GM12872 (cell line): ENCODE measurements at regions not wholly inside any gene's neighbourhood (a gene's known extent, or its start where the extent isn't known, plus 50 kb on each side); places are given as distances from the start of the nearest gene placed in this dataset.

Experiments used
- CTCF ChIP-seq: IDR thresholded peaks from 3 replicates; pipeline ENCODE4 v1.5.1; 2011; ENCODE audit warnings: low read depth, mild to moderate bottlenecking, low read length, moderate library complexity; ENCODE audit not compliant: insufficient read depth

GRCh38 chr11:15807827-15808226 lies 548.5 kb downstream of the SOX6 start:
- TF ChIP-seq CTCF: no peak

- no peak for TF ChIP-seq CTCF
These were observed 546.3 kb downstream of the SOX6 start for GRCh38 chr11:15810082-15810481.

DNA sequence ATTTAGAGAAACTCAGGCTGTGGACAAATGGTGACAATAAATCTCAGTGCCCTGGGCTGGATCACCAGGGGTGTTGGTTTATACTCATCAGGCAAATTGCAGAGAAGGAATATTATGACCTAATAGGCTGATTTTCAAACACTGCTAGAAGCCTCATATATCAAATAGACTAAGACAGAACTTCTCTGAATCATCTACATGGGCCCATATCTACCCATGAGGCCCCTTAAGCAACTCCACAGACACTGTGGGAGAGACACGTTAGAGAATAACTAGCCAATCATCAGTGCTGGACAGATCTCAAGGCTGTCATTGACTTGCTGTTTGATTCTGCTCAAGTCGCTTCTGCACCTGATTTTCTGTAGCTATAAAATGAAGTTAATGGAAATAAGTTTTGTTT lies 545.8 kb downstream of the SOX6 start:
- TF ChIP-seq CTCF: no peak

DNA sequence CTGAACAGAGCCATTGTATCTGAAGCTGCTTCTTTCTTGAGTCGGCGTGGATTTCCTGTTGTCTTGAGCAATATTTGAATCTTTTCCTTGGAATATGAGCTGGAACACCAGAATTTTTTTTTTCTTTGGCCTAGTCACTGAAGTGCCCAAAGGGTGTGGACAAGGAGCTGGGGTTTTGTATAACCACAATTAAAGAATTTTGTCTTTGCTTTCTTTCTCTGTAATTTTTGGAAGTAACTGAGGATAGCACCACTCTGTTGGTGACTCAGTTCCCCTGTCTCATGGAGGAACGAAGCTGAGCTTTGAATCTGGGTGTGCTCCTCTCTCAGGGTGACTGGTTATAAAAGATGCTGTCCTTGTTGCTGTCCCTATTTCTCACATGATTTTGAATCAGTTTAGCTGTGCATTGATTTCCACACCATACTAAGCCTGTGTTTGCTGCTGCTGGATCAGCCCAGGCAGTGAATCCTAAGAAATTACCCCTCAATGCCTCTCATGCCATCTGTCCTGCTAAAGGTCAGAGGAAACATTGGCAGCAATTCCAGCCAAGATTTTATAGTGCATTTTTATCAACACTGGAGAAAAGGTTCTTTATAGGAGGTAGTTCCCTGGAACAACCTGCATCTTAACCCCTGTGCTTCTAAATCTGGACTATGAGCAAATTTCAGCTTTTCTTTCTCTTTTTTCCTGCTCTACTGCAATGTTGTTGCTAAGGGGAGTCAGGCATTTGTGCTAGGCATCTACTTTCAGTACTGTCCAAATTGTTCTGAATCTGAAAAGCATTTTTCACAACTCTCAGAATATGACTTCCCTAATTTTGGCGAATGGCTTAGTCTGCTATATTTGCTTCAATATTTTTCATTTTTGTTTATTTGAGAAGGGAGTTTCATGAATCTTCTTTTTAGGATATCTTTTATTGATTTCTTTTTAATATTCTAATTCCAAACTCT lies 540.8 kb downstream of the SOX6 start:
- TF ChIP-seq CTCF: no peak

- no peak for TF ChIP-seq CTCF
These were observed 540.0 kb downstream of the SOX6 start for GRCh38 chr11:15816260-15816871.

- no peak for TF ChIP-seq CTCF
These were observed 539.3 kb downstream of the SOX6 start for GRCh38 chr11:15817001-15817400.

- no peak for TF ChIP-seq CTCF
These were observed 538.1 kb downstream of the SOX6 start for GRCh38 chr11:15818132-15818842.
